Gastrocnemius medialis (tissue), 4 donors: ENCODE measurements at regions not wholly inside any gene's neighbourhood (a gene's known extent, or its start where the extent isn't known, plus 50 kb on each side); places are given as distances from the start of the nearest gene placed in this dataset.

Experiments
- POLR2A ChIP-seq, 2 donors: fragments of 450-650 bp; IDR thresholded peaks; one replicate each; pipeline ENCODE4 v1.6.1; 2017; ENCODE audit warnings: antibody characterized with exemption in 2 of 2, mild to moderate bottlenecking in 2 of 2, moderate library complexity in 2 of 2
- TF ChIP-seq, protein P1 (sequence below), 5 experiments: fragments of 450-650 bp in 3 of 5; fragments of 200-600 bp in 2 of 5; sonication (generic) in 2 of 5; IDR thresholded peaks in 4 of 5; conservative IDR thresholded peaks in 1 of 5; 1 replicate in 4 of 5; 2 replicates in 1 of 5; pipeline ENCODE4 v1.5.1; 2016 to 2019; ENCODE audit warnings: antibody characterized with exemption in 5 of 5, mild to moderate bottlenecking in 3 of 5, moderate library complexity in 3 of 5

- TF ChIP-seq POLR2A (IDR thresholded peaks at IDR 0.05), result no peak
- TF ChIP-seq, protein P1, sequence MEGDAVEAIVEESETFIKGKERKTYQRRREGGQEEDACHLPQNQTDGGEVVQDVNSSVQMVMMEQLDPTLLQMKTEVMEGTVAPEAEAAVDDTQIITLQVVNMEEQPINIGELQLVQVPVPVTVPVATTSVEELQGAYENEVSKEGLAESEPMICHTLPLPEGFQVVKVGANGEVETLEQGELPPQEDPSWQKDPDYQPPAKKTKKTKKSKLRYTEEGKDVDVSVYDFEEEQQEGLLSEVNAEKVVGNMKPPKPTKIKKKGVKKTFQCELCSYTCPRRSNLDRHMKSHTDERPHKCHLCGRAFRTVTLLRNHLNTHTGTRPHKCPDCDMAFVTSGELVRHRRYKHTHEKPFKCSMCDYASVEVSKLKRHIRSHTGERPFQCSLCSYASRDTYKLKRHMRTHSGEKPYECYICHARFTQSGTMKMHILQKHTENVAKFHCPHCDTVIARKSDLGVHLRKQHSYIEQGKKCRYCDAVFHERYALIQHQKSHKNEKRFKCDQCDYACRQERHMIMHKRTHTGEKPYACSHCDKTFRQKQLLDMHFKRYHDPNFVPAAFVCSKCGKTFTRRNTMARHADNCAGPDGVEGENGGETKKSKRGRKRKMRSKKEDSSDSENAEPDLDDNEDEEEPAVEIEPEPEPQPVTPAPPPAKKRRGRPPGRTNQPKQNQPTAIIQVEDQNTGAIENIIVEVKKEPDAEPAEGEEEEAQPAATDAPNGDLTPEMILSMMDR (IDR thresholded peaks at IDR 0.05 in 4 of 5, conservative IDR thresholded peaks at IDR 0.05 in 1 of 5), result no peak
Observed at GRCh38 chr3:20422391-20422790, 236.4 kb upstream of the SGO1 start.
